ENCODE measurements at regions not wholly inside any gene's neighbourhood (a gene's known extent, or its start where the extent isn't known, plus 50 kb on each side); places are given as distances from the start of the nearest gene placed in this dataset.

DNA sequence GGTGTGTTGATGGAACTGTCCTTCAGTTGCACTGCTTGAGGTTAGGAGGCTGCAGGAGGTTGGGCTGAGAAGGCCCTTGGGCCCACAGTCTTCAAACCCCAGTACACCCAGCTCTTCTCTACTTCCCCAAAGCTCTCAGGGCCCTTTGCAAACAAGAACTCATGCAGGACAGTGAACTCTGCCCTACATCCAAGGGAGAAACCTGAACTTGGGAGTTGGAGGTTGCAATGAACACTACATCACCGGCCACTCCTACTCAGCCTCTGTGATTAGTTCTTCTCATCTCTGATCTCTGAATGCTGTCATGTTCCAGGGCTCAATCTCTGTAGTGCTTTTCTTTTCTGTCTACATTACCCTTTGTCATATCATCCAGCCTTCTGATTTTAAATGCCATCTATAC is 148.5 kb upstream of the PDE7B start:
- Mint-ChIP-seq H3K4me1 (no peaks in the 10 kb centered on the region), H3K27me3 (ENCODE audit: insufficient read depth, low read depth, poor library complexity) (peaks cover 4% of the 10 kb centered on the region), H3K27ac (no peak overlapping the region), H3K4me3 (no peak overlapping the region), H3K36me3 (ENCODE audit: low read depth) (no peaks in the 10 kb centered on the region), H3K9me3 (no peaks in the 10 kb centered on the region)
- Histone ChIP-seq H3K4me3 (no peak overlapping the region), H3K9me2 (ENCODE audit: insufficient read depth) (no peaks in the 10 kb centered on the region), H3K4me2 (no peak overlapping the region), H3K4me1 (ENCODE audit: insufficient read depth) (no peaks in the 10 kb centered on the region), H3K79me2 (replicated peaks; ENCODE audit: insufficient read depth) (no peaks in the 10 kb centered on the region), H3K27ac (ENCODE audit: low read depth) (no peak overlapping the region), H3F3A (replicated peaks; ENCODE audit: low read depth) (no peaks in the 10 kb centered on the region), H2AFZ (no peak overlapping the region), H4K20me1 (replicated peaks; ENCODE audit: insufficient read depth) (no peaks in the 10 kb centered on the region), H3K27me3 (ENCODE audit: insufficient read depth) (no peaks in the 10 kb centered on the region), H3K36me3 (ENCODE audit: insufficient read depth) (no peaks in the 10 kb centered on the region)
- no peak for ATAC-seq
- no peak for DNase-seq (ENCODE audit: low spot score)
- TF ChIP-seq EZH2phosphoT487 (IDR thresholded peaks at IDR 0.05; ENCODE audit: unreplicated experiment), result no peak
- no peak for TF ChIP-seq NANOG (IDR thresholded peaks at IDR 0.05; ENCODE audit: borderline replicate concordance)
- no peak for TF ChIP-seq POLR2AphosphoS5 (IDR thresholded peaks at IDR 0.05; ENCODE audit: low read depth)
- TF ChIP-seq, protein P1, sequence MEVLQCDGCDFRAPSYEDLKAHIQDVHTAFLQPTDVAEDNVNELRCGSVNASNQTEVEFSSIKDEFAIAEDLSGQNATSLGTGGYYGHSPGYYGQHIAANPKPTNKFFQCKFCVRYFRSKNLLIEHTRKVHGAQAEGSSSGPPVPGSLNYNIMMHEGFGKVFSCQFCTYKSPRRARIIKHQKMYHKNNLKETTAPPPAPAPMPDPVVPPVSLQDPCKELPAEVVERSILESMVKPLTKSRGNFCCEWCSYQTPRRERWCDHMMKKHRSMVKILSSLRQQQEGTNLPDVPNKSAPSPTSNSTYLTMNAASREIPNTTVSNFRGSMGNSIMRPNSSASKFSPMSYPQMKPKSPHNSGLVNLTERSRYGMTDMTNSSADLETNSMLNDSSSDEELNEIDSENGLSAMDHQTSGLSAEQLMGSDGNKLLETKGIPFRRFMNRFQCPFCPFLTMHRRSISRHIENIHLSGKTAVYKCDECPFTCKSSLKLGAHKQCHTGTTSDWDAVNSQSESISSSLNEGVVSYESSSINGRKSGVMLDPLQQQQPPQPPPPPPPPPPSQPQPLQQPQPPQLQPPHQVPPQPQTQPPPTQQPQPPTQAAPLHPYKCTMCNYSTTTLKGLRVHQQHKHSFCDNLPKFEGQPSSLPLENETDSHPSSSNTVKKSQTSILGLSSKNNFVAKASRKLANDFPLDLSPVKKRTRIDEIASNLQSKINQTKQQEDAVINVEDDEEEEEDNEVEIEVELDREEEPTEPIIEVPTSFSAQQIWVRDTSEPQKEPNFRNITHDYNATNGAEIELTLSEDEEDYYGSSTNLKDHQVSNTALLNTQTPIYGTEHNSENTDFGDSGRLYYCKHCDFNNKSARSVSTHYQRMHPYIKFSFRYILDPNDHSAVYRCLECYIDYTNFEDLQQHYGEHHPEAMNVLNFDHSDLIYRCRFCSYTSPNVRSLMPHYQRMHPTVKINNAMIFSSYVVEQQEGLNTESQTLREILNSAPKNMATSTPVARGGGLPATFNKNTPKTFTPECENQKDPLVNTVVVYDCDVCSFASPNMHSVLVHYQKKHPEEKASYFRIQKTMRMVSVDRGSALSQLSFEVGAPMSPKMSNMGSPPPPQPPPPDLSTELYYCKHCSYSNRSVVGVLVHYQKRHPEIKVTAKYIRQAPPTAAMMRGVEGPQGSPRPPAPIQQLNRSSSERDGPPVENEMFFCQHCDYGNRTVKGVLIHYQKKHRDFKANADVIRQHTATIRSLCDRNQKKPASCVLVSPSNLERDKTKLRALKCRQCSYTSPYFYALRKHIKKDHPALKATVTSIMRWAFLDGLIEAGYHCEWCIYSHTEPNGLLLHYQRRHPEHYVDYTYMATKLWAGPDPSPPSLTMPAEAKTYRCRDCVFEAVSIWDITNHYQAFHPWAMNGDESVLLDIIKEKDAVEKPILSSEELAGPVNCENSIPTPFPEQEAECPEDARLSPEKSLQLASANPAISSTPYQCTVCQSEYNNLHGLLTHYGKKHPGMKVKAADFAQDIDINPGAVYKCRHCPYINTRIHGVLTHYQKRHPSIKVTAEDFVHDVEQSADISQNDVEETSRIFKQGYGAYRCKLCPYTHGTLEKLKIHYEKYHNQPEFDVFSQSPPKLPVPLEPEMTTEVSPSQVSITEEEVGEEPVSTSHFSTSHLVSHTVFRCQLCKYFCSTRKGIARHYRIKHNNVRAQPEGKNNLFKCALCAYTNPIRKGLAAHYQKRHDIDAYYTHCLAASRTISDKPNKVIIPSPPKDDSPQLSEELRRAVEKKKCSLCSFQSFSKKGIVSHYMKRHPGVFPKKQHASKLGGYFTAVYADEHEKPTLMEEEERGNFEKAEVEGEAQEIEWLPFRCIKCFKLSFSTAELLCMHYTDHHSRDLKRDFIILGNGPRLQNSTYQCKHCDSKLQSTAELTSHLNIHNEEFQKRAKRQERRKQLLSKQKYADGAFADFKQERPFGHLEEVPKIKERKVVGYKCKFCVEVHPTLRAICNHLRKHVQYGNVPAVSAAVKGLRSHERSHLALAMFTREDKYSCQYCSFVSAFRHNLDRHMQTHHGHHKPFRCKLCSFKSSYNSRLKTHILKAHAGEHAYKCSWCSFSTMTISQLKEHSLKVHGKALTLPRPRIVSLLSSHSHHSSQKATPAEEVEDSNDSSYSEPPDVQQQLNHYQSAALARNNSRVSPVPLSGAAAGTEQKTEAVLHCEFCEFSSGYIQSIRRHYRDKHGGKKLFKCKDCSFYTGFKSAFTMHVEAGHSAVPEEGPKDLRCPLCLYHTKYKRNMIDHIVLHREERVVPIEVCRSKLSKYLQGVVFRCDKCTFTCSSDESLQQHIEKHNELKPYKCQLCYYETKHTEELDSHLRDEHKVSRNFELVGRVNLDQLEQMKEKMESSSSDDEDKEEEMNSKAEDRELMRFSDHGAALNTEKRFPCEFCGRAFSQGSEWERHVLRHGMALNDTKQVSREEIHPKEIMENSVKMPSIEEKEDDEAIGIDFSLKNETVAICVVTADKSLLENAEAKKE (CRISPR knock-in tag; IDR thresholded peaks at IDR 0.05), result no peak
- TF ChIP-seq, protein P2, sequence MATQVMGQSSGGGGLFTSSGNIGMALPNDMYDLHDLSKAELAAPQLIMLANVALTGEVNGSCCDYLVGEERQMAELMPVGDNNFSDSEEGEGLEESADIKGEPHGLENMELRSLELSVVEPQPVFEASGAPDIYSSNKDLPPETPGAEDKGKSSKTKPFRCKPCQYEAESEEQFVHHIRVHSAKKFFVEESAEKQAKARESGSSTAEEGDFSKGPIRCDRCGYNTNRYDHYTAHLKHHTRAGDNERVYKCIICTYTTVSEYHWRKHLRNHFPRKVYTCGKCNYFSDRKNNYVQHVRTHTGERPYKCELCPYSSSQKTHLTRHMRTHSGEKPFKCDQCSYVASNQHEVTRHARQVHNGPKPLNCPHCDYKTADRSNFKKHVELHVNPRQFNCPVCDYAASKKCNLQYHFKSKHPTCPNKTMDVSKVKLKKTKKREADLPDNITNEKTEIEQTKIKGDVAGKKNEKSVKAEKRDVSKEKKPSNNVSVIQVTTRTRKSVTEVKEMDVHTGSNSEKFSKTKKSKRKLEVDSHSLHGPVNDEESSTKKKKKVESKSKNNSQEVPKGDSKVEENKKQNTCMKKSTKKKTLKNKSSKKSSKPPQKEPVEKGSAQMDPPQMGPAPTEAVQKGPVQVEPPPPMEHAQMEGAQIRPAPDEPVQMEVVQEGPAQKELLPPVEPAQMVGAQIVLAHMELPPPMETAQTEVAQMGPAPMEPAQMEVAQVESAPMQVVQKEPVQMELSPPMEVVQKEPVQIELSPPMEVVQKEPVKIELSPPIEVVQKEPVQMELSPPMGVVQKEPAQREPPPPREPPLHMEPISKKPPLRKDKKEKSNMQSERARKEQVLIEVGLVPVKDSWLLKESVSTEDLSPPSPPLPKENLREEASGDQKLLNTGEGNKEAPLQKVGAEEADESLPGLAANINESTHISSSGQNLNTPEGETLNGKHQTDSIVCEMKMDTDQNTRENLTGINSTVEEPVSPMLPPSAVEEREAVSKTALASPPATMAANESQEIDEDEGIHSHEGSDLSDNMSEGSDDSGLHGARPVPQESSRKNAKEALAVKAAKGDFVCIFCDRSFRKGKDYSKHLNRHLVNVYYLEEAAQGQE (IDR thresholded peaks at IDR 0.05; ENCODE audit: unreplicated experiment), result no peak
- TF ChIP-seq, protein P3, sequence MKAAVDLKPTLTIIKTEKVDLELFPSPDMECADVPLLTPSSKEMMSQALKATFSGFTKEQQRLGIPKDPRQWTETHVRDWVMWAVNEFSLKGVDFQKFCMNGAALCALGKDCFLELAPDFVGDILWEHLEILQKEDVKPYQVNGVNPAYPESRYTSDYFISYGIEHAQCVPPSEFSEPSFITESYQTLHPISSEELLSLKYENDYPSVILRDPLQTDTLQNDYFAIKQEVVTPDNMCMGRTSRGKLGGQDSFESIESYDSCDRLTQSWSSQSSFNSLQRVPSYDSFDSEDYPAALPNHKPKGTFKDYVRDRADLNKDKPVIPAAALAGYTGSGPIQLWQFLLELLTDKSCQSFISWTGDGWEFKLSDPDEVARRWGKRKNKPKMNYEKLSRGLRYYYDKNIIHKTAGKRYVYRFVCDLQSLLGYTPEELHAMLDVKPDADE (IDR thresholded peaks at IDR 0.05), result no peak
- no peak for TF ChIP-seq ZNF114 (CRISPR knock-in tag; IDR thresholded peaks at IDR 0.05)
- no peak for TF ChIP-seq JUNB (IDR thresholded peaks at IDR 0.05; ENCODE audit: unreplicated experiment)
- TF ChIP-seq ZNF331 (CRISPR knock-in tag; IDR thresholded peaks at IDR 0.05; ENCODE audit: low read depth), result no peak

All from GM23338 (cell line).